HCEC 1CT (cell line): ENCODE measurements at regions not wholly inside any gene's neighbourhood (a gene's known extent, or its start where the extent isn't known, plus 50 kb on each side); places are given as distances from the start of the nearest gene placed in this dataset.
"Not testable (repeated sequence)": the region's sequence is repeated elsewhere in the genome, so short reads cannot be mapped to it uniquely, and the experiment has no call there.

Experiments used
- DNase-seq: peaks from one replicate; pipeline ENCODE4 v3.0.0-alpha.2; 2017

- DNase-seq = no peak
Observed at GRCh38 chrX:39487969-39488330, 609.8 kb downstream of the BCOR start.

GRCh38 chrX:39491548-39492297 lies 606.0 kb downstream of the BCOR start:
- DNase-seq = no peak

- DNase-seq = no peak
Observed at GRCh38 chrX:39492497-39493162, 605.1 kb downstream of the BCOR start.

GRCh38 chrX:39493168-39493567 lies 604.6 kb downstream of the BCOR start:
- DNase-seq = no peak

GRCh38 chrX:39497117-39497516 lies 600.6 kb downstream of the BCOR start:
- not testable (repeated sequence) for DNase-seq

- no peak for DNase-seq
Observed at GRCh38 chrX:39497702-39498265, 600.0 kb downstream of the BCOR start.

GRCh38 chrX:39499996-39500395 lies 597.8 kb downstream of the BCOR start:
- DNase-seq = no peak

- DNase-seq = no peak
Observed at GRCh38 chrX:39501822-39502221, 595.9 kb downstream of the BCOR start.

GRCh38 chrX:39502486-39502885 lies 595.3 kb downstream of the BCOR start:
- no peak for DNase-seq

GRCh38 chrX:39504227-39504626 lies 593.5 kb downstream of the BCOR start:
- no peak for DNase-seq

- no peak for DNase-seq
Observed at GRCh38 chrX:39504850-39505259, 592.9 kb downstream of the BCOR start.

GRCh38 chrX:39506131-39506530 lies 591.6 kb downstream of the BCOR start:
- DNase-seq = no peak

GRCh38 chrX:39507034-39507433 lies 590.7 kb downstream of the BCOR start:
- no peak for DNase-seq

- no peak for DNase-seq
Observed at GRCh38 chrX:39507617-39508299, 590.0 kb downstream of the BCOR start.

- no peak for DNase-seq
Observed at GRCh38 chrX:39508300-39508692, 589.5 kb downstream of the BCOR start.

GRCh38 chrX:39509157-39509556 lies 588.6 kb downstream of the BCOR start:
- no peak for DNase-seq

GRCh38 chrX:39513836-39514235 lies 583.9 kb downstream of the BCOR start:
- no peak for DNase-seq

GRCh38 chrX:39514801-39515200 lies 583.0 kb downstream of the BCOR start:
- DNase-seq = no peak

GRCh38 chrX:39516427-39516841 lies 581.3 kb downstream of the BCOR start:
- no peak for DNase-seq

GRCh38 chrX:39518476-39519029 lies 579.2 kb downstream of the BCOR start:
- DNase-seq = no peak

- no peak for DNase-seq
Observed at GRCh38 chrX:39519030-39519488, 578.7 kb downstream of the BCOR start.

GRCh38 chrX:39519566-39520301 lies 578.0 kb downstream of the BCOR start:
- DNase-seq = no peak

GRCh38 chrX:39525758-39526157 lies 572.0 kb downstream of the BCOR start:
- DNase-seq = no peak
